ENCODE measurements at regions not wholly inside any gene's neighbourhood (a gene's known extent, or its start where the extent isn't known, plus 50 kb on each side); places are given as distances from the start of the nearest gene placed in this dataset.

DNA sequence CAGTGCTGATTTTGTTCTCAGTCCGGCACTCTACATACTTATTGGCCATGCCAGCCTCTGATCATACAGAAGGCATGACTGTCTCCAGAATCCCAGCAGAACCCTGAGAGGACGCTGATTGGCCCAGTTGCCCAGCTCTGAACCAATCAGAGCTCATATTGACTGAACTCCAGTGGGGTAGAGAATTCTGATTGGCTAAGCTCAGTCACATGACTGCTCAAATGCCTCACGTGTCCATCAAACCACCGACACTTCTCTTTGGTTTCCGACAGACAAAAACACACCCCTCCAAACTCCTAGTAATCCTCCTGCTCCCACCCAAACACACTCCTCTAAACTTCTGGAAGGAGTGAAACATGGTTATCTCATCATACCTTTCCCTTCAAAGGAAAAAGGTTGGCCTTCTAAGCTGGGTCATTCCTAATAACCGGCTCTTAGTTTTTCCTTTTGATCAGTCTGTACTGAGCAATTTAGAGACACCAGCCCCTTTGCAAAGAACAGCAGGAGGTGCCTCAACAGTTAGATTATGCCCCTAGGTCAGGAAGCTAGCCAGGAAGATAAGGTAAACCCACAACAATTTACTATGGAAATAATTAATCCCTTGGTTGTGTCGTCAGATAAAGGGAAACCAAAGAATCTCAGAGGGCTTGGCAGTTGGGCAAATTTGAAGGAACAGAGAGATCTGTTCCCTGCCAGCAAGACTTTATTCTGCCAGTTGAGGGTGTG is 187.8 kb downstream of the TLE3 start:
- TF ChIP-seq, protein P1, sequence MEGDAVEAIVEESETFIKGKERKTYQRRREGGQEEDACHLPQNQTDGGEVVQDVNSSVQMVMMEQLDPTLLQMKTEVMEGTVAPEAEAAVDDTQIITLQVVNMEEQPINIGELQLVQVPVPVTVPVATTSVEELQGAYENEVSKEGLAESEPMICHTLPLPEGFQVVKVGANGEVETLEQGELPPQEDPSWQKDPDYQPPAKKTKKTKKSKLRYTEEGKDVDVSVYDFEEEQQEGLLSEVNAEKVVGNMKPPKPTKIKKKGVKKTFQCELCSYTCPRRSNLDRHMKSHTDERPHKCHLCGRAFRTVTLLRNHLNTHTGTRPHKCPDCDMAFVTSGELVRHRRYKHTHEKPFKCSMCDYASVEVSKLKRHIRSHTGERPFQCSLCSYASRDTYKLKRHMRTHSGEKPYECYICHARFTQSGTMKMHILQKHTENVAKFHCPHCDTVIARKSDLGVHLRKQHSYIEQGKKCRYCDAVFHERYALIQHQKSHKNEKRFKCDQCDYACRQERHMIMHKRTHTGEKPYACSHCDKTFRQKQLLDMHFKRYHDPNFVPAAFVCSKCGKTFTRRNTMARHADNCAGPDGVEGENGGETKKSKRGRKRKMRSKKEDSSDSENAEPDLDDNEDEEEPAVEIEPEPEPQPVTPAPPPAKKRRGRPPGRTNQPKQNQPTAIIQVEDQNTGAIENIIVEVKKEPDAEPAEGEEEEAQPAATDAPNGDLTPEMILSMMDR (IDR thresholded peaks at IDR 0.05), result no peak
- no peak for DNase-seq (ENCODE audit: low spot score)
- Histone ChIP-seq H3K4me3 (no peak overlapping the region), H3K27ac (no peak overlapping the region)

DNA sequence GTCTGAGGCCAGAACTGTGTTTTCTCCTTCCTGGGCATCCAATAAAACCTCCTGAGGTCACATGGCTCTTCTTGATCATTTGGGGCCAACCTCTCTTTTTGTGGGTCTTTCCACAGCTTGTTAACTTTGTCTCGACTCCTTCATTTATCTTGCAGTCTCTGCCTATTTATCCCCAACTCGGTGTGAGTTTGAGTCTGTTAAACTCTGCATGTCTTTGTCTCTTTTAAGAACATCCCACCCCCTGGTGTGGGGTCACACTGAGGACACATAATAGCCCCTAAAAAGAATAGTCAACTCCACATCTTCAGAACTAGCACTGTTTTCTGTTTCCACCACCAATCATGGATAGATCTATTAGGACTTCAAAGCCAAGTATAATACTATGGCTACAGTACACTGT is 187.2 kb downstream of the TLE3 start:
- Histone ChIP-seq H3K4me3 (no peak overlapping the region), H3K27ac (no peak overlapping the region)
- TF ChIP-seq, protein P1 (IDR thresholded peaks at IDR 0.05), result no peak
- DNase-seq (ENCODE audit: low spot score), result no peak

DNA sequence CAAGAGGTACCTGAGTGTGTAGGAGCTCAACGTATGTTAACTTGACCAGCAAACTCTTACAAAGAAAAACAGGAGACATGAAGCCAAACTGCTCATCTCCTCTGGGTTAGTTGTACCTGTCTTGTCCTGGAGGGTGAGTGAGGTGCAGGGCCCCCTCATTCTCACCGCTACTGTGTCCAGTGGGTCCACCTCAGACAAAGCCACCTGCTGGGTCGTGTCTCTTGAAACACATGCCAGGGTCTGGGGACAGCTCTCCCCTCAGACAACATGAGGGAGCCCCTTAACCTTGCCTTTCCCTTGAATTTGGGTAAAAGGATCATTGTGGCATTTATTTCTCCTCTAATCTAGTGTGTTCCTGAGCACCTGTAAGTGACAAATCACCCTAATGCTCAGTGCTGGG is 185.6 kb downstream of the TLE3 start:
- TF ChIP-seq, protein P1 (IDR thresholded peaks at IDR 0.05), result no peak
- H3K27ac ChIP-seq, result no peak overlapping the region
- no peak overlapping the region for H3K4me3 ChIP-seq
- DNase-seq (ENCODE audit: low spot score), result peak; percentile 60

DNA sequence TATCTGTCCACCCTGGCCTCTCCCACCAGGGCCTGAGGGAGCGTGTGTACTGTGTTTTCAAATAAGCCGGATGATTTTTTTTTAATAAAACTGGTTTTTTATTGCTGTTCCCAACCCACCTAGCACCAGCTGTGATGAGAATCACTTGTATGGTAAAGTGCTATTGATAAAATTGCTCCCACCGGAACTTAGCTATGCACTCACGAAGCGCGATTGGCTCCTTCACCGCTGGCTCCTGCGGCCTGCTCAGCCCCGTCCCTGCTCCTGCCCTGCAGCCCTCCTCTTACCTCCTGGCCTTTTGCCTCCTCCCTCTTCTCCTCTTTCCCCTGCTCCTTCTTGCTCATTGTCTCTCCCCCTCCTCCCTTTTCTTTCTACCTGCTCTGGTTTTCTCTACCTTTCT is 183.7 kb downstream of the TLE3 start:
- no peak overlapping the region for H3K4me3 ChIP-seq
- TF ChIP-seq, protein P1 (IDR thresholded peaks at IDR 0.05), result no peak
- peak; percentile 31 for DNase-seq (ENCODE audit: low spot score)
- H3K27ac ChIP-seq, result no peak overlapping the region

DNA sequence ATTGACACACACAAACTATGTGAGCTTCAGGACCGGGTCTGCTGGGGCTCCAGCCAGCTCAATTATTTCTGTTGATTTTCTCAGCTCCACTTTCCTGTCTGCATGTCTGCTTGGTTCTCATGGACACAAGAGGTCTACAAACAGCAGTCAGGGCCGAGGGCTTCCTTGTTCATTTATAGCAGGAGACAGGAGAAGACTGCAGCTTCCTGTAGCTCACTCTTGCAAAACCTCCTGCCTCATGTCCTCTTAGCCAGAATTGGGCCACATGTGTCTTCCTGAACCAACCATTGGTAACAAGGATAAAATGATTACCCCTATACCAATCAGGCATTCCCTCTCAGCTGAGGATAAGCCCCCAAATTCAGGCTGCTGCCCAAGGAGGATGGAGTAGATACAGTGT is 182.8 kb downstream of the TLE3 start:
- H3K4me3 ChIP-seq, result no peak overlapping the region
- H3K27ac ChIP-seq, result no peak overlapping the region
- peak; percentile 54 for DNase-seq (ENCODE audit: low spot score)
- TF ChIP-seq, protein P1 (IDR thresholded peaks at IDR 0.05), result no peak

DNA sequence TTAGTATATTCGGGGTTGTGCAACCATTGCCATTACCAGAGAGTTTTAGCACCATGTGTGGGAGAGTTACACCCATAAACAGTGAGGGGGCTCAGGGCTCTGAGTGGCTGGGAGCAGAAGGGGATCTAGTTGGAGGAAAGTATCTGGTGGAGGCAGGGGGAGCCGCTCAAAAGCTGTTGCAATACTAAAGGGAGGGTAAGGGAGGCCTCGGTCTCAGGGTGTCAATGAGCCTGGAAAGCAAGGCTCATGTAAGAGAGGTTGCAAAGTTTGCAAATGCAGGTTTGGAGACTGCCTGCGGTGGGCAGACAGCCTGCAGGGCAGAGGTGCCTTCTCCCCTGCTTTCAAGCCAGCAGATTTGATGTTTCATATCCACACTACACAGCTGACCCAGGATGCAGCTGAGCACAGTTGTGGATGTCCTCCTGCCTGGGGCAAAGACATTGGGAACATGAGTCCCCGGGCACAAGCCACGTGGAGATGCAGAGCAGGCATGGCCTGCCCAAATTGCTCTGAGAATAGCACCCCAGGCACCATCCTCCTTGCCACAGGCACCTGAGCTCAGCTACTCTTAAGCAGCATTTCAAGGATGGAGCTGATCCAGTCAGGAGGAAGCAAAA is 181.4 kb downstream of the TLE3 start:
- H3K27ac ChIP-seq, result no peak overlapping the region
- TF ChIP-seq, protein P1 (IDR thresholded peaks at IDR 0.05), result no peak
- peak; percentile 54 for DNase-seq (ENCODE audit: low spot score)
- no peak overlapping the region for H3K4me3 ChIP-seq

DNA sequence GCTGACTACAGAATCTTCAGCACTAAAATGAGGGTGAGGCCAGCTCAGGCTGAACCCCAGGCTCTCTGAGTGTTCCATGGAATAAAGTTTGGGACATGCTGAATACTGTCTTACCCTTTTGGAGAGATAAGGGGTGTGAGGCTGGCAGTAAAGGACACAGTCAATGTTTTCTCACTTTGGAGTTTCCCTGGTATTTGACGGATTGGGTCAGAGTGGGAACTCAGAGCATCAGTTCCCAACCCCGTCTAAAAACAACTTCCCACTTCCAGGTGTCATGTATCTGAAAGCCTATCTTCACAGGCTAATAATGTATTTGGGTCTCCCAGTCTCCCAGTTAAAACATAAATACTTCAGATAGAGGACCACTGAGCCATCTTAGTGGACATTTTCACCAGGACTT is 180.7 kb downstream of the TLE3 start:
- DNase-seq (ENCODE audit: low spot score), result no peak
- Histone ChIP-seq H3K27ac (no peak overlapping the region), H3K4me3 (no peak overlapping the region)
- TF ChIP-seq, protein P1 (IDR thresholded peaks at IDR 0.05), result no peak
